IMR-90 (cell line): ENCODE measurements at regions not wholly inside any gene's neighbourhood (a gene's known extent, or its start where the extent isn't known, plus 50 kb on each side); places are given as distances from the start of the nearest gene placed in this dataset.

Source experiments
- ATAC-seq: fragments of 200-7000 bp; cut with Tn5 transposase; 2 replicates; pipeline ENCODE4 v1.9.1; 2020; ENCODE audit warnings: low read depth, mild to moderate bottlenecking, moderate library complexity
- BruUV-seq: library from RNA; stranded (reverse); fragments of 400-500 nt; replicated peaks from 2 replicates; lab custom pipeline; 2021; lab: Mats Ljungman, UMichigan
- CTCF ChIA-PET: fragments of 300-600 bp; formaldehyde crosslinking; extraction: SDS; loops from one replicate; lab custom pipeline; 2021; ENCODE audit warnings: antibody characterized with exemption; lab: Yijun Ruan, JAX
- POLR2A ChIA-PET: fragments of 300-600 bp; sonication (Branson Sonifier 250); formaldehyde crosslinking; loops from one replicate; lab custom pipeline; 2022; ENCODE audit warnings: antibody characterized with exemption; ENCODE audit not compliant: unreplicated experiment; lab: Charles Lee
- DNase-seq: peaks from one replicate; pipeline ENCODE4 v3.0.0; 2013
- H2AFZ ChIP-seq: replicated peaks from 2 replicates; pipeline ENCODE3; 2013; ENCODE audit warnings: low read length, mild to moderate bottlenecking; ENCODE audit not compliant: poor library complexity
- H2AK5ac ChIP-seq: 2 replicates; pipeline ENCODE4 v1.6.1; 2013; ENCODE audit warnings: low read depth, low read length, inconsistent platforms
- H2AK9ac ChIP-seq: replicated peaks from 2 replicates; pipeline ENCODE3; 2013; ENCODE audit warnings: mild to moderate bottlenecking, low read depth, low read length, moderate library complexity; ENCODE audit not compliant: poor library complexity
- H2BK120ac ChIP-seq: 2 replicates; pipeline ENCODE4 v1.6.1; 2013; ENCODE audit warnings: low read depth, low read length, inconsistent platforms
- H2BK15ac ChIP-seq: 3 replicates; pipeline ENCODE4 v1.6.1; 2013; ENCODE audit warnings: low read depth, low read length, inconsistent platforms
- H2BK20ac ChIP-seq: 2 replicates; pipeline ENCODE4 v1.6.1; 2013; ENCODE audit warnings: low read depth, mild to moderate bottlenecking, inconsistent platforms, low read length, moderate library complexity
- H2BK5ac ChIP-seq: 2 replicates; pipeline ENCODE4 v1.6.1; 2013; ENCODE audit warnings: mild to moderate bottlenecking, low read depth, low read length, inconsistent platforms; ENCODE audit not compliant: poor library complexity, severe bottlenecking
- H3K14ac ChIP-seq: replicated peaks from 2 replicates; pipeline ENCODE4 v1.6.1; 2013; ENCODE audit warnings: low read depth, low read length, inconsistent platforms
- H3K18ac ChIP-seq: 2 replicates; pipeline ENCODE4 v1.6.1; 2013; ENCODE audit warnings: low read depth, low read length, control low read depth
- H3K23ac ChIP-seq: 2 replicates; pipeline ENCODE4 v1.6.1; 2013; ENCODE audit warnings: low read depth, low read length, inconsistent platforms
- H3K27ac ChIP-seq: 2 replicates; pipeline ENCODE4 v1.5.1; 2013; ENCODE audit warnings: mild to moderate bottlenecking, control low read depth, low read length; ENCODE audit not compliant: insufficient read depth
- H3K27me3 ChIP-seq: 2 replicates; pipeline ENCODE4 v1.6.1; 2013; ENCODE audit warnings: low read length; ENCODE audit not compliant: control insufficient read depth, insufficient read depth
- H3K36me3 ChIP-seq: 2 replicates; pipeline ENCODE4 v1.6.1; 2013; ENCODE audit warnings: low read length, mixed read lengths; ENCODE audit not compliant: control insufficient read depth, insufficient read depth
- H3K4ac ChIP-seq: 2 replicates; pipeline ENCODE4 v1.6.1; 2013; ENCODE audit warnings: low read depth, low read length, inconsistent platforms
- H3K4me1 ChIP-seq: 2 replicates; pipeline ENCODE4 v1.6.1; 2013; ENCODE audit warnings: low read length, mixed read lengths; ENCODE audit not compliant: control insufficient read depth, insufficient read depth
- H3K4me2 ChIP-seq: 2 replicates; pipeline ENCODE4 v1.6.1; 2013; ENCODE audit warnings: low read depth, mild to moderate bottlenecking, control low read depth, low read length, moderate library complexity
- H3K4me3 ChIP-seq: 2 replicates; pipeline ENCODE4 v1.5.1; 2013; ENCODE audit warnings: low read depth, mild to moderate bottlenecking, control low read depth, low read length, moderate library complexity; ENCODE audit not compliant: insufficient read depth
- H3K56ac ChIP-seq: 2 replicates; pipeline ENCODE4 v1.6.1; 2013; ENCODE audit warnings: low read length, inconsistent platforms; ENCODE audit not compliant: insufficient read depth; ENCODE audit errors: extremely low read depth
- H3K79me1 ChIP-seq, 2 experiments: 2 replicates each; pipeline ENCODE4 v1.6.1; 2013; ENCODE audit warnings: low read length in 2 of 2, inconsistent platforms in 1 of 2, low read depth in 1 of 2
- H3K9ac ChIP-seq: 2 replicates; pipeline ENCODE4 v1.6.1; 2013; ENCODE audit warnings: low read depth, low read length, control low read depth
- H3K9me1 ChIP-seq: 2 replicates; pipeline ENCODE4 v1.6.1; 2013; ENCODE audit warnings: low read length, inconsistent platforms; ENCODE audit not compliant: insufficient read depth
- H3K9me3 ChIP-seq: 2 replicates; pipeline ENCODE4 v1.6.1; 2013; ENCODE audit warnings: low read length; ENCODE audit not compliant: control insufficient read depth, insufficient read depth
- H4K20me1 ChIP-seq: 2 replicates; pipeline ENCODE4 v1.6.1; 2013; ENCODE audit warnings: low read length, inconsistent platforms; ENCODE audit not compliant: insufficient read depth
- H4K5ac ChIP-seq: 2 replicates; pipeline ENCODE4 v1.6.1; 2013; ENCODE audit warnings: mild to moderate bottlenecking, low read depth, low read length, control low read depth
- H4K8ac ChIP-seq, 2 experiments: 2 replicates each; pipeline ENCODE4 v1.6.1; 2013; ENCODE audit warnings: low read depth in 2 of 2, low read length in 2 of 2, control low read depth in 1 of 2, inconsistent platforms in 1 of 2
- H4K91ac ChIP-seq: 2 replicates; pipeline ENCODE4 v1.6.1; 2013; ENCODE audit warnings: low read depth, low read length, inconsistent platforms; ENCODE audit not compliant: insufficient read depth
- CTCF ChIP-seq: conservative IDR thresholded peaks from 2 replicates; pipeline ENCODE4 v1.5.1; 2012; ENCODE audit warnings: mild to moderate bottlenecking, low read depth, low read length, improper control_type of control experiment
- MXI1 ChIP-seq: IDR thresholded peaks from 2 replicates; pipeline ENCODE4 v1.6.1; 2012; ENCODE audit warnings: low read depth, mild to moderate bottlenecking, low read length, moderate library complexity, borderline replicate concordance
- POLR2A ChIP-seq: IDR thresholded peaks from 2 replicates; pipeline ENCODE4 v1.6.1; 2012; ENCODE audit warnings: mild to moderate bottlenecking, low read depth, low read length
- WGBS, 2 experiments: methylation state at CpG; one replicate each; pipeline versions ENCODE4 v1.1.5 to v1.1.7; 2013; ENCODE audit warnings: missing lambda C conversion rate in 2 of 2; ENCODE audit not compliant: insufficient read length in 1 of 2; ENCODE audit errors: extremely low coverage in 2 of 2; 5-methylcytosine and 5-hydroxymethylcytosine counted together
- dilution Hi-C: fragments of 300-500 bp; cut with HindIII; formaldehyde crosslinking; loops from one replicate; pipeline ENCODE4 v1.14.3; 2018; ENCODE audit warnings: low sequenced_read_pairs; ENCODE audit not compliant: unreplicated experiment
- in situ Hi-C: fragments of 300-500 bp; cut with MboI; formaldehyde crosslinking; loops from 3 replicates; pipeline ENCODE4 v1.14.3; 2019; ENCODE audit warnings: low sequenced_read_pairs, inconsistent platforms, mixed read lengths
- intact Hi-C: fragments of 100-400 bp; cut with micrococcal nuclease; formaldehyde crosslinking; loops from 2 replicates; pipeline ENCODE4 v1.10.0; 2022

GRCh38 chr5:93224624-93225023 is 356.4 kb downstream of the NR2F1-AS1 start:
- ATAC-seq: no peak
- Histone ChIP-seq H2AK9ac (no peak overlapping the region), H2BK120ac (no peak overlapping the region), H3K79me1 (no peaks in the 10 kb centered on the region), H4K91ac (no peak overlapping the region), H2BK20ac (no peak overlapping the region), H3K9me1 (no peaks in the 10 kb centered on the region), H4K5ac (peak overlapping the region; percentile 38; the same call in 1 of the 2 replicates), H3K56ac (no peak overlapping the region), H3K4ac (no peak overlapping the region), H3K9ac (no peak overlapping the region), H3K27ac (no peak overlapping the region), H3K18ac (no peak overlapping the region), H3K27me3 (no peaks in the 10 kb centered on the region), H2BK5ac (no peak overlapping the region), H3K4me3 (no peak overlapping the region), H3K9me3 (no peaks in the 10 kb centered on the region), H3K4me2 (no peak overlapping the region), H3K14ac (no peak overlapping the region), H3K4me1 (peaks cover 4% of the 10 kb centered on the region; the same call in 1 of the 2 replicates), H2AFZ (no peak overlapping the region), H4K20me1 (no peaks in the 10 kb centered on the region), H2AK5ac (no peak overlapping the region), H3K23ac (no peak overlapping the region), H2BK15ac (no peak overlapping the region), H4K8ac (no peak overlapping the region), H3K36me3 (no peaks in the 10 kb centered on the region)
- TF ChIP-seq MXI1 (no peak), POLR2A (no peak), CTCF (no peak)
- in situ Hi-C loops (no loop called here), intact Hi-C loops (no loop called here), dilution Hi-C loops (no loop called here)
- WGBS, 2 experiments: 93% methylated on average over 2 of the region's 4 CpGs; no CpG with 5 or more reads in 1 of the 2 experiments
- BruUV-seq: no TSS peak
- CTCF ChIA-PET: no interaction called here
- POLR2A ChIA-PET: no interaction called here
- no peak for DNase-seq
